GM19467 (cell line): ENCODE measurements at regions not wholly inside any gene's neighbourhood (a gene's known extent, or its start where the extent isn't known, plus 50 kb on each side); places are given as distances from the start of the nearest gene placed in this dataset.

Source experiments
- ATAC-seq: cut with Tn5 transposase; IDR thresholded peaks from one replicate; pipeline ENCODE4 v1.9.1; 2021; ENCODE audit warnings: mild to moderate bottlenecking, moderate library complexity; ENCODE audit not compliant: unreplicated experiment

DNA sequence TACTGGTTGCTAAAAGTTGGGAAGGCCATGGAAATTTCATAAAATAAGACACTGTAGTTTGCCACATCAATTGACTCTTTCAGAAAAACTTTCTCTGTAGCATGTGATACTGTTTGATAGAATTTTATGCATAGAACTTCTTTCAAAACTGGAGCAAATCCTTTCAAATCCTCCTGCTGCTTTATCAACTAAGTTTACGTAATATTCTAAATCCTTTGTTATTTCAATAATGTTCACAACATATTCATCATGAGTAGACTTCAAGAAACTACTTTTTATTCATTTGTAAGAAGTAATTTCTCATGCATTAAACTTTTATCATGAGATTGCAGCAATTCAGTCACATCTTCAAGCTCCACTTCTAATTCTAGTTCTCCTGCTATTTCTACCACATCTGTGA lies 199.3 kb downstream of the PCDH18 start:
- no peak for ATAC-seq

DNA sequence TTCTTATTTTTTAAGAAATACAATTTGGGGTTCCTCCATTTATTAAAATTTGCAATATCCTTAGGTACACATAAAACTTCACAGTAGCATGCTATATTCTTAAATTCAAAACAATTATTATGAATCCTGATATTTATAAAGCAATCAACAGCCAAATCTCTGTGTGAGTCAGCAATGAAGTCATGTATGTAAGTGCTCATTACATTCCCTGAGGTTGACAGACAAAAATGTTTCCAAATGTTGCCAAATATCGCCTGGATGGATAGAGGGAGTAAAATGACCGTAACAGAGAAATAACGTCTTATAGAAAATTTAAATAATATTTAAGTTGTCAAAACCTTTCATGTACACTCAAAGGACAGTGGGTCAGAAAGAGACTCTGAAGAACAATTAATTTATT lies 220.0 kb downstream of the PCDH18 start:
- no peak for ATAC-seq

DNA sequence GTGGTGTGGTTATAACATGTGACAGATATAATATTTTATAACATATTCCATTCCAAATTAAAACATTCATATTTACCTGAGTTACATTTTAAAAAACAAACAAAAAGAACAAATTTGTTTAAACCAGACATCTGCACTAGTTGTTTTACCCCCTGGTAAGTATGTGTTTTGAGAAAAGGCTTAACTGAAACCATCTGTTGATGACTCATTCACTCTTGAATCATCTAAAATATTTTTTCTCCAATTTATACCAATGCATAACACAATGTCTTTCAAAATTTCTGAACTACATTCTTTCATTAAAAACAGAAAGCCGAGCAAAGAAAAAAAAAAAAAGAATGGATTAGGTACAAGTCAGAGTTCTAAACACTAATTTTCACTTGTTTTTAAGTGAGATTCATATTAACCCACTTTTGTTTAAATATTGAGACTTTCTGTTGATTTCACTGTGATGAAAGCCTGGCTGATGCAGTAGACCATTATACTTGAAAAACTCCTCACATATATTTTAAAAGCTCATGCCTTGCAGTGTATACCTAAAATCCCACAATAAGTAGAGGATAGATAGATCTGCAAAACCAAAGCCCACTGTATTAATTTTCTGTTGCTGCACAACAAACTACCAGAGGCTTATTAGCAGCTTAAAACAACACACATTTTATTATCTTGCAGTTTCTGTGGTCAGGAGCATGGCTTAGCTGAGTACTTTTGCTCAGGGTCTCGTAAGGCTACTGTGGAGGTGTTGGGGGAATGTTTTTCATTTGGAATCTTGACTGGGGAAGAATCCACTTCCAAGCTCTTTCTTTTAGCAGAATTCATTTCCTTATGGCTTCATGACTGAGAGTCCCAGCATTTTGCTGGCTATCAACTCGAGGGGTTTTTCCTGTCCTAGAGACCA lies 221.5 kb downstream of the PCDH18 start:
- ATAC-seq = no peak

DNA sequence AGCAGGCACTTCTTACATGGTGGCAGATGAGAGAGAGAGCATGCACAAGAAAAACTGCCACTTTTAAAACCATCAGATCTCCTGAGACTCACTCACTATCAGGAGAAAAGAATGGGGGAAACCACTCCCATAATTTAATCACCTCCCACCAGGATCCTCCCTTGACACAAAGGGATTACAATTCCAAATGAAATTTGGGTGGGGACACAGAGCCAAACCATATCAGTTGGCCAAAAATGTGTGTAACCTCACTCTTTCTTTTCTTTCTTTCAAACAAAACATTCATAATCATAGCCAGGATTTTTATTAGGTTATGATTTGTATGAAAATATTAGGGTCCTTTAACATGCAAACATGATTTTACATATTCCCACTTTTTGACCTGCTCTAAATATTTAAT lies 222.1 kb downstream of the PCDH18 start:
- ATAC-seq = no peak

DNA sequence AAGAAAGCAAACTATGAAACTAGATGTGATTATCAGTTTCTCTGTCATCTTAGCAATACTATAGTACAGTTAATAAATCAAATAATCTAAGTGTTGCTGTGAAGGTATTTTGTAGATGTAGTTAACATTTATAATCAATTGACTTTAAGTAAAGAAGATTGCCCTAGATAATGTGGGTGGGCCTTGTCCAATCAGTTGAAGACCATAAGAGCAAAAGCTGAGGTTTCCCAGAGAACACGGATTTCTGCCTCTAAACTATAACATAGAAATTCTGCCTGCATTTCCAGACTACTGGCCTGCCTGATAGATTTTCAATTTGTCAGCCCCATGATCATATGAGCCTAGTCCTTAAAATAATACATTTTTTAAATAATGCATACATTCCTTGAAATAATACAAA lies 222.9 kb downstream of the PCDH18 start:
- ATAC-seq = no peak

DNA sequence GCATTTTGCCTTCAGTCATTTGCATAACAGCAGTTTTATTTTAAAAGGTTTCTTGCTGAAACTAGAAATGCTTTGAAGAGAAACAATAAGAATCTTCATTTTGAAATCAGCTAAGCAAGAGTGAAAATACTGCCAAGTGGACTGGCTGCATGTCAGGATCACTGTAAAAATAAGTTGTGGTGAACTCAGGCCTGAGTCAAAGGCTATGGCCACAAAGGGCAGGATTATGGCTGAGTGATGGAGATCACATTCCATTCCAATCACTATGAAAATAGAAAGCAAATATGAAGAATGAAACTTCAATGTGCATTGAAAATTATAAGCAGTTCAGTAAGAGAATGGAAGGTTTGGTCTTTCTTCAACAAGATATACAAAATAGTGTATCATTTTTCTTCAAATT lies 224.5 kb downstream of the PCDH18 start:
- ATAC-seq = no peak

DNA sequence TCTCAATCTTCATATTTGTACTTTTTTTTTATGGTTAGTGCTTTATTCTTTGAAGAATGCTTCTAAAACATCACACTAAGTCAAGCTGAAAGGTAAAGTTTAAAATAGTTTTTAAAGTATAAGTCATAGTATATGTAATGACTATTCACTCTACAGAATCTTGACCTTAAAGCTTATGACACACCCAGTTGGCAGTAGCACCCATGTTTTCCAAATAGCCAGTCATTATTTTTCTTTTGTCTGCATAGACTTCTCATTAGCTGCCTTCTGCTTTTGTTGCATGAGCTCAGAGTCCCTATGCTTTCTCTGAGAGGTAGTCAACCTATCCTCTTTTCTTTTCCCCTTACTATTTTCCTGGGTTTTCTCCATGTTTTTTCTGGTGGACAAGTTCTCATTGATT lies 231.5 kb downstream of the PCDH18 start:
- ATAC-seq = no peak

DNA sequence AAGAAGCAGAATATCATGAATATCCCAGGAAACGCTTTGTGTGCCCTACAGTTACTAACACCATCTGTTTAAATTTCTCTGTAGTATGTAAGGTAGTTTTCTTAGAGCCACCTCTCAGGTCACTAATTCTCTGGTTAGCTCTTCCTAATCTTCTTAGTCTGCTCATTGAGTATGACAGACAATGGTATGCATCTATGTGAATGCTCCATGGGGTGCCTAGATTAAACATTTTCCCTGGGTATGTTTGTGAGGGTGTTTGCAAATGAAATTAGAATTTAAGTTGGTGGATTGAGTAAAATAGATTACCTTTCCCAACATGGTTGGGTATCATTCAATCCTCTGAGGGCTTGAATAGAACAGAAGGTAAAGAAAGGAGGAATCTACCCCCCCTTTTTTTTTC lies 233.0 kb downstream of the PCDH18 start:
- ATAC-seq = no peak

DNA sequence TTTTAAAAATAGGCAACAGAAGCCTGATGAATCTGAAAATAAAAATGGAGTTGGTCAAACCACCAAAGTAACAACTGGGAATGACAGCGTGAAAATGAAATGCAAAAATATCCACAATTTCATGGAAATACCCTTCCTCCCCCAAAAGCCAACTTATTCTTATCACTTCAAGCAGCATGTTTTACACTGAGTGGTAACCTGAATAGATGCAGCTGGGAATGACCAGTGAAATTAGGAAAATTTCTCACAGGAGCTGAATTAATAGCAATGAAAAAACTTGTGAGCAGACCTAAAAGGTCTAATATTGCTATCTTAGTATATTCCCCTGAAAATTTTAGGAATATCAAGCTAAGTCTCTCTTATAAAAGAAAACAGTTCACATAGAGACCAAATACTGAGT lies 239.0 kb downstream of the PCDH18 start:
- no peak for ATAC-seq

DNA sequence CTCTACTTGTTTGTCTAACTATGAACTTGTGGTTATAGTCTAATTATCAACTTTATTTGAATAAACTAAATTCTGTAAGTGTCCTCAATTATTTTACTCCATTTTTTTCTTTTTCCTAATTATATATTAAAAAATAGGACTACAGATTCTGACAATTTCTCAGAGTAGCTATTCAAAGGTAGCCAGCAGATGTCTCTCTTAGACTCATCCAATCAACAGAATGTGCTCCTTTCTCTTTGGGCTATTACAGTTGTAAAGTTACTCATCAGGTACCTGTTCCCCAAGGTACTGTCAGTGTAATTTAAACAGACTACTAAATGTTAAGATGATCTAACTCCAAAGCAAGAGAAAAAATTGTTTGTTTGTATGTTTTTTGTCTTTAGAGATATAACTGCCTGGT lies 248.6 kb downstream of the PCDH18 start:
- no peak for ATAC-seq

DNA sequence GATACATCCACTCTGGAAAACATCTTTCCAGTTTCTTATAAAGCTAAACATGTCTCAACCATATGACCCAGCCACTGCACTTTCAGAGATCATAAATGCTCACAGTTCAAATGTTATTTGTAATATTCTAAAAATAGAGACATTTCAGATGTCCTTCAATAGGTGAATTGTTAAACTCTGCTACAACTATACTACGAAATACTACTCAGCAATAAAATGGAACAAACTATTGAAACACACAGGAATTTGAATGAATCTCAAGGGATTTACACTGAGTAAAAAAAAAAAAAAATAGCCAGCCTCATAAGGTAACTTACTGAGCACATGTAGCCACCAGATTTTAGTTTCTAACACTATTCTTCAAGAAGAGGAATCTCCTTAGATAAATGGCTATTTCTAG lies 253.9 kb downstream of the PCDH18 start:
- no peak for ATAC-seq

DNA sequence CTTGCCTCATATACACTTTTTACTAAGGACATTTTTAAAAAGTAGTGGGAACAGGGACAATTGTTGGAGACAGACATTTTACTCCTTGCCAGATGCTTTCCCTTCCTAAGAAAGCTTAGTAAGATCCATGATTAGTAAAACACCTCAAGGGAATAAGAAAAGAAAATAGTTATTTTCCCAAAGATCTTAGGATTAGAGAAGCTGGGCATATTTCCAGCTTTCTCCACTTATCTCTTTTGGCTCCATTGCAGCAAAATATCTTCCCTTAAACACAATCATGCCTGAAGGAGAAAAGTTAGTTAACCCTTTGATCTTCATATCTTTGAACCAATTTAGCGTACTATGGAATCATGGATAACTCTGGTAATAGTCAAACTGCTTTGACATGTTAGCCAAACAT lies 257.9 kb downstream of the PCDH18 start:
- ATAC-seq = no peak

DNA sequence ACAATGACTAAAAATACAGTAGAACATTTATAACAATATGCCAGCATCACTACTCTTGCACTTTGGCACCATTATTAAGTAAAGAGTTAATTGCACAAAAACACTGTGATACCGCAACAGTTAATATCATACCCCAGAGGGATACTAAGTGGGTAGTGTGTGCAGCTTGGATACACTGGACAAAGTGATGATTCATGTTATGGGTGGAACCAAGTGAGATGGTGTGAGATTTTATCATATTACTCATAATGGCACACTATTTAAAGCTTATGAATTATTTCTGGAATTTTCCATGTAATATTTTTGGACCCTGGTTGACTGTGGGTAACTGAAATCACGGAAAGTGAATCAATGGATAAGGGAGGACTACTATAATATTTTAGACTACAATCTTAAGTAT lies 265.3 kb downstream of the PCDH18 start:
- ATAC-seq = no peak

DNA sequence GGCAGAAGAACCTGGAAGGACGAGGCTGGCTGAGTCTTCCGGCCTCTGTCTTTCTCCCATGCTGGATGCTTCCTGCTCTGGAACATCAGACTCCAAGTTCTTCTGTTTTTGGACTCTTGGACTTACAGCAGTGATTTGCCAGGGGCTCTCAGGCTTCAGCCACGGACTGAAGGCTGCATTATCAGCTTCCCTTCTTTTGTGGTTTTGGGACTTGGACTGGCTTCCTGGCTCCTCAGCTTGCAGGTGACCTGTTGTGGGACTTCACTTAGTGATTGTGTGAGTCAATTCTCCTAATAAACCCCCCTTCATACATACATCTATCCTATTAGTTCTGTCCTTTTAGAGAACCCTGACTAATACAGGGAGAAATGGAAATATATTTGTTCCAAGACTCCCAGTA lies 265.8 kb downstream of the PCDH18 start:
- no peak for ATAC-seq

DNA sequence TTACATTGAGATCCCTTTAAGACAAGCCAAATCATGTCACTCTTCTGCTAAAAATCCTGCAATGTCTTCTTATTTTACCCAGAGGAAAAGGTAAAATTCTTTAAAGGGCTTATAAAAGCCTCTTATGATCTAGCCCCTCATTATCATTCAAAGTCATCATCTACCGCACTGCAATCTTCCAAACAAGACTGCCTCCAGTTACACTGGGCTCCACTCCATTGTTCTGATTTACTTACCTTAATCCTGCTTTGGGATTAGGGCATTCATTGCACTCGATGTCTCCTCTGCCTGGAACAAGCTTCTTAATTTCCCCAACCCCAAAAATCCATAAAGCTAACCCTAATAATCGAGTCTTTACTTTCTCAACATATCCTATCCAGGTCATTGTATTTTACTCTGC lies 269.1 kb downstream of the PCDH18 start:
- no peak for ATAC-seq

DNA sequence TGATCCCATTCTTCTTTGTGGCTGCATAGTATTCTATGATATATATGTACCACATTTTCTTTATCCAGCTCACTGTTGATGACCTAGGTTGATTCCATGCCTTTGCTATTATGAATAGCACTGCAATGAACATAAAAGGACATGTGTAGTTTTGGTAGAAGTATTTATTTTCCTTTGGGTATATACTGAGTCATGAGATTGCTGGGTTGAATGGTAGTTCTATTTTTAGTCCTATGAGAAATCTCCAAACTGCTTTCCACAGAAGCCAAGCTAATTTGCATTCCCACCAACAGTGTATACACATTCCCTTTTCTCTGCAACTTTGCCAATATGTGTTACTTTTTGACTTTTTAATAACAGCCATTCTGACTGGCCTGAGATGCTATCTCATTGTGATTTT lies 278.3 kb downstream of the PCDH18 start:
- no peak for ATAC-seq

DNA sequence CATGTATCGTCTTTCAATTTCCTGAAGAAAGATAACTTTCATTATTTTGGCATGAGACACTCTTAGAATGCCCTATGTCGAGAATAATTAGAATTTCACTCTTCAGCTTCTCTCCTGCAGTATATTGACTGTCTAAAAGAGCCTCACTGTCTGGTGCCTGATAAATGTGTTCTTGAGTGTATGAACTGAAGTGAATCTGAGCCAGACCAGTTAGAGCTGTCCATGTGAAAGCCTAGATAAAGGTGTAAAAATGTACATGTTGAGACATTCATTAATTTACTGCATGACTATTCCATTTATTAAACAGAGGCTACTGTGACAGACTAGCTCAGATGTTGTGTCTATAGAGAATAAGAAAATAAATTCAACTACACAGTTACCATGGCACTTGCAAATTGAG lies 283.2 kb downstream of the PCDH18 start:
- ATAC-seq = no peak

DNA sequence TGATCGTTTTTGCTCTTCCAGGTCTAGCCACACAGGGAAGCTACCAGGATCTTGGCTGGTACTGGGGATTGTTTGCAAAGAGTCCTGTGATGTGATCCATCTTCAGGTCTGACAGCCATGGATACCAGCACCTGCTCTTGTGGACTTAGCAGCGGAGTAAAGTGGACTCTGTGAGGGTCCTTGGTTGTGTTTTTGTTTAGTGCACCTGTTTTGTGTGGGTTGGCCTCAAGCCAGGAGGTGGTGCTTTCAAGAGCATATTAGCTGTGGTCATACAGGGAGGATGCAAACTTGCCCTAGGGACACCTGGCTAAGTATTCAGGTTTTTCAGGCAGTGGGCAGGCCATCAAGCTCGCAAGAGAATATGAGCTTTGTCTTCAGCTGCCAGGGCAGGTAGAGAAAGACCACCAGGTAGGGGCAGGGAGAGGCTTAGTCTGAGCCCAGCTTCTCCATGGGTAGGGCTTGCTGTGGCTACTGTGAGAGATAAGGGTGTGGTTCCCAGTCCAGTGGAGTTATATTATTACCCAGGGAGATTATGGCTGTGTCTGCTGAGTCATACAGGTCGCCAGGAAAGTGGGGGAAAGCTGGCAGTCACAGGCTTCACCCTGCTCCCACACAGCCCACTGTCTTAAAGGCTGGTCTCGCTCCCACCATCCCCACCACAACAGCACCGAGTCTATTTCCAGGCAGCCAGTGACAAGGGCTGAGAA lies 293.7 kb downstream of the PCDH18 start:
- no peak for ATAC-seq

DNA sequence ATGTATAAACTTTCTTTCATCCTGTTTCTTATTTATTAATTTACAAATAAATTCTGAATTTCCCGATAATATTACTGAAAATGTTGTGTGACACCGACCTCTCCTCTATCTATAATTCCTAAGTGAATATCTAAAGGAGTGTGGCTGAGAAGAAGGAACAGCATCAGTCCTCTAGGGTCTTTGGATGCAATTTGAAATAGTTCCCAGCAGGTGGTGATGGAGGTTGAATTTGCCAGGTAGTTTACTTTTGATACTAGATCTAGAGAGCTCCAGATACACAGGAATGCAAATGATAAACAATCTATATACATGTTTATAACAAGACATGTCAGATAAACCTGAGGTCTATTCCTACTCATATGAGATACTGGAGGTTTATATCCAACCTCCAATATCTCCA lies 305.4 kb downstream of the PCDH18 start:
- ATAC-seq = no peak

DNA sequence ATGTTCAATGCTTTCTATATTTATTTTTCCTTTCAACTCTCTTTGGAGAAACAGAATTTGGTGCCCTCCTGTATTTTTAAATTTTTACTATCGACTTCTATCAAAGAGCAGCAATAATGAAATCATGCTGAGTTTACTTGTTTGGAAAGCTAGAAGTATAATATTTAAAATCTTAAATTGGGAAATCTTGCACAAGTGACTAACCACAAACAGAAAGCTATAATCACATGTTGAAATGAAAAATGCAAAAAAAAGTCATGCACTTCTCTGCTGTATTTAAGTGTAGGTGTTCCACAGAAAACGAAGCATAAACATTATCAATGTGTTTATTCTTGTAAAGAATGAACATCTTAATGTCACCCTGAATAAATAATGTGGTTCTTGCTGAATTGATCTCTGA lies 306.1 kb downstream of the PCDH18 start:
- ATAC-seq = no peak

DNA sequence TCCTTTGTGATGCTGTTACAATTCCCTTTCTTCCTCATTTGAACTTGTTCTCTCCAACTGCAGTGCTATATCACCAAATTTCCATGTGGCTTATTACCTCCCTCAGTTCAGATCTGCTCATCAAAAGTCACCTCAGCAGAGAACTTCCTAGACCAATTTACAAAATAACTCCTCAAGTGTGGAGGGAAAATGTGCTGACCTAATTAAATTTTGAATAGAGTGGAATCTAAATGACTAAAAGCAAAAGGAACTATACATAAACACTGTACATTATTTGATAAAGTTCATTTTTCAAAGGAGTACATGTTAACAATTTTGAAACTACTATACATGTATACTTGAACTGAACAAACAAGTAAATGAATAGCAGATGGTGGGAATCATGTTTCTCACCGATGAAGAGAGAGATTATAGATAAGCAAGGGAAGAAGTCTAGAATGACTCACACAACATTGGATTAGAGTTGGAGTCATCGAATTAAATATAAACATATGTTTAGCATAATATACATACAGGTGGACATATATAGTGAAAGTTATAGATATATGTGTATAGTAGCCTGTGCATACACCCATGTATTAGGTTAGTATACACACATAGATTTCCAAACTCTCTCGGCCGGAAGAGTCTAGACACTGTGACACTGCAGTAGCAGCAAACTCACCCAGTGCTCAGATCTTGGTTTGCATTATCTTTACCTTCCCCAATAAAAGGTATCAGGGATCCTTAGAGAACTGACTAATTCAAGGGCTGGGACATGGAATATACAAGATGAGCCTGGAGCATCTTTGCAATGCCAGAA lies 318.7 kb downstream of the PCDH18 start:
- ATAC-seq = no peak

DNA sequence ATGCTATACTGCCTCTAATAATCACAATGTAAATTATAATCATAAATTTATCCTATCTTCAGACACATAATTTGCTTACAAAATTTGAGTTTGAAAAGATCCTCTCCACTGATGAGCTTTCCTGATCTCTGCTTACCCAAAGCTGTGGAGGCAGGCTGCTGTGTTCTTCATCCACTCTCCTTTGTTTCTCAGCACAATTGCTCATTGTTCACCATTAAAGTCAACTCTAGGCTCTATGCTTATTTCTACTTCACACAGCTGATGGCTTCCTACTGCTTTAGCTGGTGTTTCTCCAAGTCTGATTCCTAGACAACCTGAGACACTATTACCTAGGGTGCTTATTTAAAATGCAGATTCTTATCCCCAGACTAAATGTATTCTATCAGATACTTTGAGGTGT lies 319.7 kb downstream of the PCDH18 start:
- ATAC-seq = no peak
